GM23338 (cell line): ENCODE measurements at regions not wholly inside any gene's neighbourhood (a gene's known extent, or its start where the extent isn't known, plus 50 kb on each side); places are given as distances from the start of the nearest gene placed in this dataset.

Experiments used
- ATAC-seq: fragments of 200-7000 bp; cut with Tn5 transposase; 3 replicates; pipeline ENCODE4 v1.9.1; 2020
- DNase-seq: peaks from one replicate; pipeline ENCODE4 v3.0.0-alpha.2; 2015; ENCODE audit warnings: low spot score
- H2AFZ ChIP-seq: fragments of 200-600 bp; sonication (generic); 2 replicates; pipeline ENCODE4 v1.8.0; 2016; ENCODE audit warnings: antibody characterized with exemption, mild to moderate bottlenecking, moderate library complexity
- H3F3A ChIP-seq: fragments of 200-600 bp; sonication (generic); replicated peaks from 2 replicates; pipeline ENCODE4 v1.8.0; 2017; ENCODE audit warnings: antibody characterized with exemption, mixed run types, low read depth
- H3K27ac ChIP-seq: fragments of 200-600 bp; sonication (generic); 2 replicates; pipeline ENCODE4 v1.6.1; 2016; ENCODE audit warnings: low read depth
- H3K27me3 ChIP-seq: fragments of 200-600 bp; sonication (generic); 2 replicates; pipeline ENCODE4 v1.8.0; 2016; ENCODE audit warnings: mild to moderate bottlenecking, mixed run types, moderate library complexity; ENCODE audit not compliant: insufficient read depth
- H3K36me3 ChIP-seq: fragments of 200-600 bp; sonication (generic); 2 replicates; pipeline ENCODE4 v1.8.0; 2016; ENCODE audit warnings: mild to moderate bottlenecking; ENCODE audit not compliant: insufficient read depth
- H3K4me1 ChIP-seq: fragments of 200-600 bp; sonication (generic); 2 replicates; pipeline ENCODE4 v1.8.0; 2016; ENCODE audit warnings: mild to moderate bottlenecking, moderate library complexity; ENCODE audit not compliant: insufficient read depth
- H3K4me2 ChIP-seq: fragments of 200-600 bp; sonication (generic); 2 replicates; pipeline ENCODE4 v1.7.1; 2017; ENCODE audit warnings: mixed run types
- H3K4me3 ChIP-seq: fragments of 200-600 bp; sonication (generic); 2 replicates; pipeline ENCODE4 v1.6.1; 2016; ENCODE audit warnings: mixed run types
- H3K79me2 ChIP-seq: fragments of 200-600 bp; sonication (generic); replicated peaks from 2 replicates; pipeline ENCODE4 v1.8.0; 2017; ENCODE audit warnings: mild to moderate bottlenecking; ENCODE audit not compliant: insufficient read depth
- H3K9me2 ChIP-seq: fragments of 200-600 bp; sonication (generic); 2 replicates; pipeline ENCODE4 v1.8.0; 2017; ENCODE audit not compliant: insufficient read depth
- H4K20me1 ChIP-seq: fragments of 200-600 bp; sonication (generic); replicated peaks from 2 replicates; pipeline ENCODE4 v1.8.0; 2017; ENCODE audit warnings: mild to moderate bottlenecking; ENCODE audit not compliant: insufficient read depth
- H3K27ac Mint-ChIP-seq: 2 replicates; pipeline ENCODE4 v1.8.0; 2020; ENCODE audit warnings: inconsistent platforms, mild to moderate bottlenecking, moderate library complexity, mixed read lengths
- H3K27me3 Mint-ChIP-seq: 3 replicates; pipeline ENCODE4 v1.8.0; 2022; ENCODE audit warnings: low read depth, mild to moderate bottlenecking, moderate library complexity, mixed read lengths, inconsistent platforms; ENCODE audit not compliant: insufficient read depth, poor library complexity
- H3K36me3 Mint-ChIP-seq: 3 replicates; pipeline ENCODE4 v1.8.0; 2021; ENCODE audit warnings: low read depth, mild to moderate bottlenecking, inconsistent platforms, moderate library complexity, mixed read lengths
- H3K4me1 Mint-ChIP-seq: 3 replicates; pipeline ENCODE4 v1.8.0; 2020; ENCODE audit warnings: mild to moderate bottlenecking, inconsistent platforms, mixed read lengths
- H3K4me3 Mint-ChIP-seq: 3 replicates; pipeline ENCODE4 v1.8.0; 2021; ENCODE audit warnings: moderate library complexity, mild to moderate bottlenecking, inconsistent platforms, mixed read lengths
- H3K9me3 Mint-ChIP-seq: 3 replicates; pipeline ENCODE4 v1.8.0; 2020; ENCODE audit warnings: moderate library complexity, mild to moderate bottlenecking, inconsistent platforms, mixed read lengths
- EZH2phosphoT487 ChIP-seq: fragments of 200-600 bp; sonication (generic); IDR thresholded peaks from one replicate; pipeline ENCODE4 v1.8.1; 2018; ENCODE audit warnings: antibody characterized with exemption; ENCODE audit not compliant: unreplicated experiment
- NANOG ChIP-seq: IDR thresholded peaks from 2 replicates; pipeline ENCODE4 v1.6.1; 2016; ENCODE audit warnings: antibody characterized with exemption, borderline replicate concordance
- POLR2AphosphoS5 ChIP-seq: IDR thresholded peaks from 2 replicates; pipeline ENCODE4 v1.6.1; 2016; ENCODE audit warnings: antibody characterized with exemption, low read depth
- ZNF331 ChIP-seq: fragments of 250-450 bp; sonication (Bioruptor Pico); IDR thresholded peaks from 2 replicates; pipeline ENCODE4 v1.5.0; 2020; ENCODE audit warnings: low read depth, mild to moderate bottlenecking, moderate library complexity
- TF ChIP-seq, protein P1 (sequence below), 2 experiments: fragments of 200-600 bp in 1 of 2; sonication (generic) in 1 of 2; conservative IDR thresholded peaks; 2 replicates each; pipeline versions ENCODE4 v1.5.1 to v1.6.1; 2016 to 2017; ENCODE audit warnings: antibody characterized with exemption in 2 of 2, low read depth in 2 of 2, mild to moderate bottlenecking in 2 of 2, moderate library complexity in 1 of 2
- TF ChIP-seq, protein P2 (sequence below): IDR thresholded peaks from 2 replicates; pipeline ENCODE4 v1.6.1; 2016; ENCODE audit warnings: antibody characterized with exemption

DNA sequence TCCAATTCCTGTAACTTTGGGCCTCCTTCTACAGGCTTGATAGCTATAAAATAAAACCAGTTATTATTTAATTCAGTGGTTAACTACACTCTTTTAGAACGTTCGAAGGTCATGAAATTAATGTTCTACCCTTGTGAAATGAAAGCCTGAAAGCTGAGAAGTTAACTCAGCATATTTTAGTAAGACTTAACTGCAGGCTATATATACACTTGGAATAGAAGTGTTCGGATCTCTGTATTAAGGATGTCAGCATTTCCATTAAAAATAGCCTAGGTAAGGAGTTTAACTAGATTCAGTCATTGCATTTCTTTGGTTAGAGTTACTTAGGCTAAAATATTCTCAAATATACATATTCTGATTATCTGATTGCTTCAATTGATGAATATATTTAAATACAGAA lies 229.2 kb downstream of the MRPS30 start:
- Mint-ChIP-seq H3K9me3 (no peaks in the 10 kb centered on the region), H3K4me1 (peaks cover 6% of the 10 kb centered on the region; the same call in 2 of the 3 replicates)

DNA sequence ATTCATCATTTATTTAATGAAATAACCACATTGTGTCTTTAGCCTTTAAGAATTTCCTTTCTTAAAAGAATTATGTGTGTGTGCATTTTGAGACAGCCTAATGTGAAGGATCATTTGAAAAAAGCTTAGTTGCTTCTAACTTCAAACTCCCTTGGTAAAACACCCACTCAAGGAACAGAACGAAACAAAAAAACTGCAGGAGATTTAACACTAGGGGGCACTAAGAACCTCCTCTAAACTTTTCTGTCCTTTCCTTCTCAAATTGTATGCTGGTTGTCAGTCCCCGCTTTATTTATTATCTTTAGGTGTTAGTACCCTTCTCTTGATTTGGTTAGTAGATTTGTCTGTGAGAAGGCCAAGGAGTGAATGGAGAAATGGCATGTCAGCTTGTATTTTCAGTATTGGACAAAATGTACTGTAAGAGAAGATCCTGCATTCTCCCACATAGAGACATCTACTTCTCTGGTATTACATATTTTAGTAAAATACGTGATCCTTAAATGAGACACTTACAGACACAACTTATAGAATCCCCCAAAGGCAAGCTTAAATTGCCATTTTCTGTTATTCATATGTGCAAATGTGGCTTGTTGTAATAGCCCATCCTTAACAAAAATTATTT lies 229.7 kb downstream of the MRPS30 start:
- no peaks in the 10 kb centered on the region for H3K27me3 Mint-ChIP-seq
- Histone ChIP-seq H3K4me3 (no peak overlapping the region), H3F3A (no peaks in the 10 kb centered on the region), H2AFZ (no peak overlapping the region), H3K36me3 (no peaks in the 10 kb centered on the region), H3K79me2 (no peaks in the 10 kb centered on the region), H3K27ac (no peak overlapping the region), H3K9me2 (no peaks in the 10 kb centered on the region), H3K4me2 (no peak overlapping the region), H4K20me1 (no peaks in the 10 kb centered on the region), H3K4me1 (0 out of 2 replicates have a peak, but pooled peaks cover 6% of the 10 kb centered on the region), H3K27me3 (no peaks in the 10 kb centered on the region)
- ATAC-seq (peak; percentile 78), DNase-seq (peak; percentile 84)
- no peak overlapping the region for H3K4me3 Mint-ChIP-seq
- TF ChIP-seq, protein P1, sequence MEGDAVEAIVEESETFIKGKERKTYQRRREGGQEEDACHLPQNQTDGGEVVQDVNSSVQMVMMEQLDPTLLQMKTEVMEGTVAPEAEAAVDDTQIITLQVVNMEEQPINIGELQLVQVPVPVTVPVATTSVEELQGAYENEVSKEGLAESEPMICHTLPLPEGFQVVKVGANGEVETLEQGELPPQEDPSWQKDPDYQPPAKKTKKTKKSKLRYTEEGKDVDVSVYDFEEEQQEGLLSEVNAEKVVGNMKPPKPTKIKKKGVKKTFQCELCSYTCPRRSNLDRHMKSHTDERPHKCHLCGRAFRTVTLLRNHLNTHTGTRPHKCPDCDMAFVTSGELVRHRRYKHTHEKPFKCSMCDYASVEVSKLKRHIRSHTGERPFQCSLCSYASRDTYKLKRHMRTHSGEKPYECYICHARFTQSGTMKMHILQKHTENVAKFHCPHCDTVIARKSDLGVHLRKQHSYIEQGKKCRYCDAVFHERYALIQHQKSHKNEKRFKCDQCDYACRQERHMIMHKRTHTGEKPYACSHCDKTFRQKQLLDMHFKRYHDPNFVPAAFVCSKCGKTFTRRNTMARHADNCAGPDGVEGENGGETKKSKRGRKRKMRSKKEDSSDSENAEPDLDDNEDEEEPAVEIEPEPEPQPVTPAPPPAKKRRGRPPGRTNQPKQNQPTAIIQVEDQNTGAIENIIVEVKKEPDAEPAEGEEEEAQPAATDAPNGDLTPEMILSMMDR (conservative IDR thresholded peaks at IDR 0.05; ENCODE audit: low read depth in 2 of 2): peak; percentile 66 to 91
- TF ChIP-seq, protein P2, sequence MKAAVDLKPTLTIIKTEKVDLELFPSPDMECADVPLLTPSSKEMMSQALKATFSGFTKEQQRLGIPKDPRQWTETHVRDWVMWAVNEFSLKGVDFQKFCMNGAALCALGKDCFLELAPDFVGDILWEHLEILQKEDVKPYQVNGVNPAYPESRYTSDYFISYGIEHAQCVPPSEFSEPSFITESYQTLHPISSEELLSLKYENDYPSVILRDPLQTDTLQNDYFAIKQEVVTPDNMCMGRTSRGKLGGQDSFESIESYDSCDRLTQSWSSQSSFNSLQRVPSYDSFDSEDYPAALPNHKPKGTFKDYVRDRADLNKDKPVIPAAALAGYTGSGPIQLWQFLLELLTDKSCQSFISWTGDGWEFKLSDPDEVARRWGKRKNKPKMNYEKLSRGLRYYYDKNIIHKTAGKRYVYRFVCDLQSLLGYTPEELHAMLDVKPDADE: no peak
- H3K36me3 Mint-ChIP-seq: no peaks in the 10 kb centered on the region; the same call in 2 of the 3 replicates
- H3K4me1 Mint-ChIP-seq: peaks cover 6% of the 10 kb centered on the region; the same call in 2 of the 3 replicates
- peak overlapping the region; percentile 88 for H3K27ac Mint-ChIP-seq
- no peaks in the 10 kb centered on the region for H3K9me3 Mint-ChIP-seq

More for the DNA sequence above, 229.2 kb downstream of the MRPS30 start:
- Mint-ChIP-seq H3K27me3 (no peaks in the 10 kb centered on the region), H3K27ac (peak overlapping the region; percentile 88; the same call in 1 of the 2 replicates), H3K4me3 (no peak overlapping the region), H3K36me3 (no peaks in the 10 kb centered on the region)
- H3K9me2 ChIP-seq: no peaks in the 10 kb centered on the region
- H3K79me2 ChIP-seq: no peaks in the 10 kb centered on the region
- DNase-seq: no peak
- H3K27me3 ChIP-seq: no peaks in the 10 kb centered on the region
- H3K4me3 ChIP-seq: no peak overlapping the region
- ATAC-seq: no peak
- no peak overlapping the region for H3K27ac ChIP-seq
- no peak overlapping the region for H2AFZ ChIP-seq
- no peak overlapping the region for H3K4me2 ChIP-seq
- H3K4me1 ChIP-seq: 0 out of 2 replicates have a peak, but pooled peaks cover 6% of the 10 kb centered on the region
- TF ChIP-seq POLR2AphosphoS5 (no peak), ZNF331 (no peak), NANOG (no peak), EZH2phosphoT487 (no peak)
- TF ChIP-seq, protein P2: no peak
- H3F3A ChIP-seq: no peaks in the 10 kb centered on the region
- no peaks in the 10 kb centered on the region for H4K20me1 ChIP-seq
- H3K36me3 ChIP-seq: no peaks in the 10 kb centered on the region
